K562 (cell line): ENCODE measurements at regions not wholly inside any gene's neighbourhood (a gene's known extent, or its start where the extent isn't known, plus 50 kb on each side); places are given as distances from the start of the nearest gene placed in this dataset.

ENCODE experiments used
- ARID1B ChIP-seq: fragments of 450-650 bp; IDR thresholded peaks from 2 replicates; pipeline ENCODE4 v1.6.1; 2016; ENCODE audit warnings: antibody characterized with exemption, mild to moderate bottlenecking, inconsistent platforms
- BCOR ChIP-seq: fragments of 450-650 bp; IDR thresholded peaks from 2 replicates; pipeline ENCODE4 v1.6.1; 2016
- BRF1 ChIP-seq: IDR thresholded peaks from 3 replicates; pipeline ENCODE4 v1.6.1; 2011; ENCODE audit warnings: borderline replicate concordance, mild to moderate bottlenecking; ENCODE audit not compliant: insufficient read length; ENCODE audit errors: extremely low read depth
- CBFA2T3 ChIP-seq: fragments of 450-650 bp; IDR thresholded peaks from 2 replicates; pipeline ENCODE4 v1.6.1; 2017
- CHAMP1 ChIP-seq: fragments of 450-650 bp; IDR thresholded peaks from 2 replicates; pipeline ENCODE4 v1.6.1; 2016; ENCODE audit warnings: mild to moderate bottlenecking
- CHD2 ChIP-seq: IDR thresholded peaks from 2 replicates; pipeline ENCODE4 v1.6.1; 2011; ENCODE audit warnings: low read depth, low read length
- CREBBP ChIP-seq: IDR thresholded peaks from one replicate; pipeline ENCODE4 v1.6.1; 2012; ENCODE audit warnings: low read depth, mild to moderate bottlenecking, control low read depth, inconsistent platforms, low read length
- DDX20 ChIP-seq: fragments of 450-650 bp; IDR thresholded peaks from 2 replicates; pipeline ENCODE4 v1.6.1; 2016; ENCODE audit warnings: missing genetic modification characterization, low read depth, mild to moderate bottlenecking, missing compliant biosample characterization, moderate library complexity
- FOXK1 ChIP-seq: sonication (generic); formaldehyde crosslinking; IDR thresholded peaks from 2 replicates; pipeline ENCODE4 v1.8.0; 2022; ENCODE audit warnings: missing genetic modification reagents, mild to moderate bottlenecking, borderline replicate concordance
- HDAC6 ChIP-seq: IDR thresholded peaks from 2 replicates; pipeline ENCODE4 v1.6.1; 2012; ENCODE audit warnings: low read depth, mild to moderate bottlenecking, control low read depth, inconsistent platforms, low read length, moderate library complexity
- JUN ChIP-seq, 2 experiments: sonication (generic) in 1 of 2; formaldehyde crosslinking in 1 of 2; IDR thresholded peaks; 2 replicates each; pipeline versions ENCODE4 v1.6.1 to v1.8.0; 2012 to 2022; ENCODE audit warnings: borderline replicate concordance in 2 of 2, mild to moderate bottlenecking in 2 of 2, improper control_type of control experiment in 1 of 2, low read depth in 1 of 2, low read length in 1 of 2, missing genetic modification reagents in 1 of 2
- KLF16 ChIP-seq: IDR thresholded peaks from 2 replicates; pipeline ENCODE4 v1.6.1; 2016; ENCODE audit warnings: antibody characterized with exemption
- MCM2 ChIP-seq: fragments of 450-650 bp; IDR thresholded peaks from 2 replicates; pipeline ENCODE4 v1.6.1; 2017; ENCODE audit warnings: low read depth, mild to moderate bottlenecking
- MXD1 ChIP-seq: fragments of 250-450 bp; sonication (Bioruptor Pico); IDR thresholded peaks from 2 replicates; pipeline ENCODE4 v1.8.0; 2021; ENCODE audit warnings: borderline replicate concordance, mild to moderate bottlenecking, moderate library complexity; ENCODE audit not compliant: poor library complexity, severe bottlenecking
- NFIC ChIP-seq: fragments of 450-650 bp; IDR thresholded peaks from 2 replicates; pipeline ENCODE4 v1.6.1; 2017; ENCODE audit warnings: mild to moderate bottlenecking, inconsistent platforms
- PHF21A ChIP-seq: fragments of 450-650 bp; IDR thresholded peaks from 2 replicates; pipeline ENCODE4 v1.6.1; 2017; ENCODE audit warnings: low read depth, borderline replicate concordance
- PML ChIP-seq: IDR thresholded peaks from 2 replicates; pipeline ENCODE4 v1.6.1; 2012; ENCODE audit warnings: low read length, inconsistent platforms
- RBBP5 ChIP-seq: fragments of 200-600 bp; sonication (generic); IDR thresholded peaks from 2 replicates; pipeline ENCODE4 v1.6.1; 2012; ENCODE audit warnings: borderline replicate concordance, mild to moderate bottlenecking, low read length, control low read depth, inconsistent platforms; ENCODE audit not compliant: insufficient read depth, poor library complexity, severe bottlenecking
- SMARCA5 ChIP-seq: fragments of 450-650 bp; IDR thresholded peaks from 2 replicates; pipeline ENCODE4 v1.6.1; 2016
- TCF3 ChIP-seq: sonication (generic); formaldehyde crosslinking; IDR thresholded peaks from 2 replicates; pipeline ENCODE4 v1.4.0; 2020; ENCODE audit warnings: mild to moderate bottlenecking, missing genetic modification reagents
- TRIM28 ChIP-seq: fragments of 450-650 bp; IDR thresholded peaks from 2 replicates; pipeline ENCODE4 v1.6.1; 2017
- ZBTB2 ChIP-seq: fragments of 450-650 bp; IDR thresholded peaks from 2 replicates; pipeline ENCODE4 v1.6.1; 2016; ENCODE audit warnings: antibody characterized with exemption
- ZBTB5 ChIP-seq: fragments of 450-650 bp; IDR thresholded peaks from 2 replicates; pipeline ENCODE4 v1.6.1; 2017; ENCODE audit warnings: antibody characterized with exemption
- ZKSCAN8 ChIP-seq: fragments of 200-800 bp; sonication (Bioruptor generic); IDR thresholded peaks from 2 replicates; pipeline ENCODE4 v1.6.1; 2016; ENCODE audit warnings: missing genetic modification characterization, missing compliant biosample characterization
- ZNF707 ChIP-seq: fragments of 250-450 bp; sonication (Bioruptor Pico); conservative IDR thresholded peaks from 2 replicates; pipeline ENCODE4 v1.8.0; 2022; ENCODE audit warnings: inconsistent platforms, mild to moderate bottlenecking, moderate library complexity
- ZNF75A ChIP-seq: fragments of 450-650 bp; formaldehyde crosslinking; IDR thresholded peaks from 2 replicates; pipeline ENCODE4 v1.4.0; 2020; ENCODE audit warnings: mild to moderate bottlenecking

- TF ChIP-seq CBFA2T3, result no peak
- no peak for TF ChIP-seq HDAC6
- TF ChIP-seq ZBTB2, result peak; percentile 42; the same call in 1 of the 2 replicates
- TF ChIP-seq PHF21A, result no peak
- no peak for TF ChIP-seq KLF16
- no peak for TF ChIP-seq NFIC
- no peak for TF ChIP-seq CHD2
- peak; percentile 44 for TF ChIP-seq ARID1B
- TF ChIP-seq MCM2, result no peak
- TF ChIP-seq ZBTB5, result no peak
- TF ChIP-seq SMARCA5, result peak; percentile 80; the same call in 1 of the 2 replicates
- TF ChIP-seq TRIM28, result no peak
- no peak for TF ChIP-seq ZNF707 (CRISPR knock-in tag)
- no peak for TF ChIP-seq DDX20 (tag)
- TF ChIP-seq JUN (IDR thresholded peaks at IDR 0.05; ENCODE audit: borderline replicate concordance, low read depth, low read length), result peak; percentile 55; the same call in 1 of the 2 replicates
- TF ChIP-seq JUN (CRISPR knock-in tag; IDR thresholded peaks at IDR 0.05; ENCODE audit: borderline replicate concordance), result no peak
- TF ChIP-seq ZNF75A (CRISPR knock-in tag), result no peak
- TF ChIP-seq CREBBP, result no peak
- TF ChIP-seq TCF3 (CRISPR knock-in tag), result no peak
- no peak for TF ChIP-seq RBBP5
- no peak for TF ChIP-seq FOXK1 (CRISPR knock-in tag)
- no peak for TF ChIP-seq PML
- no peak for TF ChIP-seq BRF1
- TF ChIP-seq CHAMP1, result peak; percentile 42; the same call in 1 of the 2 replicates
- no peak for TF ChIP-seq MXD1 (CRISPR knock-in tag)
- TF ChIP-seq BCOR, result 0 out of 2 replicates have a peak, but pooled peaks have one; percentile 26
- TF ChIP-seq ZKSCAN8, result no peak
These were observed 287.0 kb upstream of the STXBP5 start (continued) for GRCh38 chr6:146917182-146917581.
